SK-N-SH (cell line): ENCODE measurements at regions not wholly inside any gene's neighbourhood (a gene's known extent, or its start where the extent isn't known, plus 50 kb on each side); places are given as distances from the start of the nearest gene placed in this dataset.

Experiments
- CTCF ChIP-seq: fragments of 200-600 bp; sonication (generic); IDR thresholded peaks from 2 replicates; pipeline ENCODE4 v1.6.1; 2017; ENCODE audit warnings: antibody characterized with exemption, mild to moderate bottlenecking, moderate library complexity
- FOXM1 ChIP-seq: IDR thresholded peaks from 2 replicates; pipeline ENCODE4 v1.4.0; 2012; ENCODE audit warnings: low read depth, mild to moderate bottlenecking
- GABPA ChIP-seq: IDR thresholded peaks from 2 replicates; pipeline ENCODE4 v1.4.0; 2012; ENCODE audit warnings: low read depth, mild to moderate bottlenecking
- REST ChIP-seq: IDR thresholded peaks from 2 replicates; pipeline ENCODE4 v1.6.1; 2012; ENCODE audit warnings: mild to moderate bottlenecking, low read depth, low read length, moderate library complexity
- RFX5 ChIP-seq: IDR thresholded peaks from 2 replicates; pipeline ENCODE4 v1.6.1; 2012; ENCODE audit warnings: mild to moderate bottlenecking, improper control_type of control experiment, low read length
- YY1 ChIP-seq: IDR thresholded peaks from 2 replicates; pipeline ENCODE4 v1.4.0; 2012; ENCODE audit warnings: low read depth, mild to moderate bottlenecking

DNA sequence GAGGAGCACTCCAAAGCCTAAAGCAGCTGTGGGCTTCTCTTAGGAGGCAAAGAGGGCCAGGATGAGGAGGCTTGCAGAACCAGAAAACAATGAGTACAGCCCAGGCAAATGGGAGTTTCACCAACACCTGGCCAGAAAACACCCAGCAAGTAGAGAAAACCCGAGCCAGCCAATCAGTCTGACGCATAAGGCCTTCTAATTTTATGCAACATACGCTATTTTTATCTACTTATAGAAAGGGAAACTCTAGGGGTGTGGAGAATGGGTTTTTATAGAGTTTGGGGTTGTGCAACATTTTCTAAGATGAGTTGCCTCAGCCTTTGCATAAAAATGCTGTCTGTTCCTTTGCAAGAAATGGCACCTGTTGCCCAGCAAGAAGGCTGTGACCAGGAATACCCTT is 529.0 kb upstream of the CDH5 start:
- TF ChIP-seq YY1 (no peak), CTCF (no peak), FOXM1 (no peak), REST (no peak), GABPA (no peak), RFX5 (no peak)
